Stimulated activated CD4-positive, alpha-beta T cell treated with anti-CD3 and anti-CD28 coated beads, Interleukin-15, amount 100 ng/mL, for 24 hours (primary cell): ENCODE measurements at regions not wholly inside any gene's neighbourhood (a gene's known extent, or its start where the extent isn't known, plus 50 kb on each side); places are given as distances from the start of the nearest gene placed in this dataset.
"Not testable (repeated sequence)": the region's sequence is repeated elsewhere in the genome, so short reads cannot be mapped to it uniquely, and the experiment has no call there.

Experiments used
- DNase-seq: peaks from one replicate; pipeline ENCODE4 v3.0.0-alpha.2; 2020

DNA sequence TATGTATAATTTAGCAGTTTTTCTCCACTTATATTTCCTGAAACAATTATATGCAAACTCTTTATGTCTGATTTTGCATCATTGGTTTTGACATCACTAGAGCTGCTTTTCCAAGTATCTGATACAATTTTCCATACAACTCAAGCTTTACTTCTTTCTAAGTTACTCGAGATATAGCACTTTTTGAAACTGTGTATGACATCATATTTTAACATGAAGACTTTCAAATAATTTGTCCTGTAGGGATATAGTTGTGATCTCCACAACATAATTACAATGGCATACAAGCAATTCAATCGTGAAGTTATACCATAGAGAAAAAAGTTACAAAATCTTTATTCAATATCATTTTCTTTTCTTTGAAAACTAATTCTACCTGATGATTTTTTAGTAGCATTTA lies 173.0 kb downstream of the LEPR start:
- no peak for DNase-seq

DNA sequence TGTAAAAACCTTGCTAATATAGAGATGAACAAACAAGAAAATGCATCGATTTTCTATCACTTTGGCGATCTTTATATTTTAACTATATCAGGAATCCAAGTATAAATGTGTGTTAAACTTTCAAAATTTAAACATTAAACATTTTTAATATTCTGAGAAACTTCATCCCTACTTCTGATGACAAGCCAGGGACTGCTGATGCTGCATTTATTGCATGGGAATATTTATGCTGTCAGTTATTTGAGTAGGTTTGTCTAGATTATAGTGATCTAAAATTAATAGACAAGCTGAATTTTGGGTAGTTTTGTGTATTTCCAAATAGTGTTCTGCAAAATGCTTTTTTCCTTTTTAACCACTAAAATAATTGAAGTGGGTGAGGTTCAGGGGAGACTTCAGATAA lies 175.3 kb downstream of the LEPR start:
- no peak for DNase-seq

- no peak for DNase-seq
Observed at GRCh38 chr1:65596768-65597167, 176.3 kb downstream of the LEPR start.

- no peak for DNase-seq
Observed at GRCh38 chr1:65605621-65606020, 185.2 kb downstream of the LEPR start.

DNA sequence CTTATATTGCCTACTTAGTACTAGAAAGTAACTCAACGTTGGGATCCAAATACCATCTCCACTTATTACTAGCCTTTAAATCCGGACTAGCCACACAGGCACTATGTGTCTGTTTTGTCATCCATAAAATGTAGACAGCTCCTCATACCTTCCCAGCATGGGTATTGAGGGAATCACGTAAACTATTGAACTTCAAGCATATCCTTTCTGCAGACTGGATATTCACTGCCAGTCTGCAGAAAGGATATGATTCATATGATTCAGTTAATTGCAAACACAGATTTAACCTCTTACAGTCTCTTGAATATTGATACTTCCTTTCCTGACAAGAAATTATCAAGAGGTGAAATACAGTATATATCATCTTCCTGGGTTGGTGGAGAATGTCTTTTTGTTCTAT lies 186.0 kb downstream of the LEPR start:
- DNase-seq: no peak

DNA sequence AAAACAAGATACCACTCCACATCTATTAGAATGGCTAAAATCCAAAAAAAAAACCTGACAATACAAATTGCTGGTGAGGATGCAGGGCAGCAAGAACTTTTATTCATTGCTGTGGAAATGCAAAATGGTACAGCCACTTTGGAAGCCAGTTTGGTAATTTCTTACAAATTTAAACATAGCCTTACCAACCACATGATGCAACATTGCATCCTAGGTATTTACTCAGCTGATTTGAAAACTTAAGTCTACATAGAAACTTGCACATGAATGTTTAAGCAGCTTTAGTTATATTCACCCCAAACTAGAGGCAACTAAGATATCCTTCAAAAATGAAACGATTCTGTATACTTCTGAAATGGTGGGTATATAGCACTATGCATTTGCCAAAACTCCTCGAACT lies 178.8 kb upstream of the PDE4B start:
- no peak for DNase-seq

DNA sequence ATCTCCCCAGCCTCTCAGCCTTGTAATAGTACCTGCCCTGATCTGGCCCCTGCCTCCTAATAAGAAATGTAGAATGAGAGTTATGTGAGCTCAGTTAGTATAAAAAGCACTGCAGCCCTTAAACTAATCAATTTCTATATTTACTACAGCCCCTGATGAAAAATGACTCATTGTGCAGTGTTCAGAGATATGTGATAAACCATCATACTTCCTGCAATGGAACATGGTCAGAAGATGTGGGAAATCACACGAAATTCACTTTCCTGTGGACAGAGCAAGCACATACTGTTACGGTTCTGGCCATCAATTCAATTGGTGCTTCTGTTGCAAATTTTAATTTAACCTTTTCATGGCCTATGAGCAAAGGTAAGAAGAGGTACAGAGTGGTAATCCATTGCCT lies 176.8 kb upstream of the PDE4B start:
- no peak for DNase-seq

- DNase-seq: not testable (repeated sequence)
Observed at GRCh38 chr1:65621721-65622120, 171.0 kb upstream of the PDE4B start.

- no peak for DNase-seq
Observed at GRCh38 chr1:65623895-65624294, 168.8 kb upstream of the PDE4B start.

- DNase-seq: no peak
Observed at GRCh38 chr1:65625528-65625927, 167.2 kb upstream of the PDE4B start.

DNA sequence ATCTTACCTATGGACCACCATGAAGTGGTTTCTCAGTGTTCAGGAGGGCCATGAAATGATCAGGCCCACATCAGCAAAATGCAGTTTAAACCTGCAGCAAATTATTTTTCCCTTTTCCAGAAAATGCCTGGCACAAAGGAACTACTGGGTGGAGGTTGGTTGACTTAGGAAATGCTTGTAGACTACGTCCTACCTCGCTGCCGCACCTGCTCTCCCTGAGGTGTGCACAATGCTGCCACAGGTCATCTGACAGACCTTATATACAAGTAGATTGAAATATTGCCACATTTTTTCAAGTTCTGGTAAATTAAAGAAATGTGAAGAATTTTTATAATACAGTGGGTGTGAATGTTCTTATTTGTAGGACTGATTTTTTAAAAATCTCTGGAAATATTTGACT lies 166.7 kb upstream of the PDE4B start:
- DNase-seq: no peak

- DNase-seq: no peak
Observed at GRCh38 chr1:65629788-65630187, 162.9 kb upstream of the PDE4B start.

GRCh38 chr1:65630855-65631254 lies 161.8 kb upstream of the PDE4B start:
- DNase-seq: no peak

DNA sequence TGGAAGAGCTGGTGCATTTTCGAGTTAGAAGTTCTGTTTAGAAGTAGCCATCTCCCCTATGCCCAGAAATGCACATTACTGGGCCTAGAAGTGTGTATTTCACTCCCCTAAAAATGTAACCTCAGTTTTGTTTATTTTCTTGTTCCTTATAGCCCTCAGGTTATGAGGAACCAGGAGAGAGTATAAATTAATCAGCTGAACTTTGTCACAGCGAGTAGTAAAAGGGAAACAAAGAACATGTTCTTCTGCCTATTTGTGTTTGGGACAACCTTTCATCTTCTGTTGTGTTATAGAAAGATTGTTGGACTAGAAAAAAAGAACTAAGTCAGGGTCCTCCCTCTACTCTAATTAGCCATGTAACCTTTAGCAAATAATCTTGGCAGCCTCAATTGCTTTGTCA lies 160.5 kb upstream of the PDE4B start:
- no peak for DNase-seq

DNA sequence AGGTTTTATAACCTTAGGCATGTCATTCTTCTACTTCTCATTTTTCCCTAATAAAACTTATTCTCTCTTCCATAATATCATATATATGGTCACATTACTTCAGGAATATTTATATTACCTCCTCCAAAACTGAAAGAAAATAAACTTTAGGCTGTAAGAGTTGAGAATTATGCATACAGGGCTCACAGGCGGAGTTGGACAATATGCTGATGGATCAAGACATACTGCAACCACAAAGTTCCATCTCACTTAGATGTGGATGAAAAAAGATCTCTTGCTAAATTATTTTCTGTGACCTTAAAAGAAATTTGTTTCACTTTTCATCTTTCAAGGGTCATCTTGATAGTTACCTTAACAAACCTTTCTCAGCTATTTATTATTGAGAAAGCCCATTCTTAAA lies 152.6 kb upstream of the PDE4B start:
- DNase-seq: no peak

DNA sequence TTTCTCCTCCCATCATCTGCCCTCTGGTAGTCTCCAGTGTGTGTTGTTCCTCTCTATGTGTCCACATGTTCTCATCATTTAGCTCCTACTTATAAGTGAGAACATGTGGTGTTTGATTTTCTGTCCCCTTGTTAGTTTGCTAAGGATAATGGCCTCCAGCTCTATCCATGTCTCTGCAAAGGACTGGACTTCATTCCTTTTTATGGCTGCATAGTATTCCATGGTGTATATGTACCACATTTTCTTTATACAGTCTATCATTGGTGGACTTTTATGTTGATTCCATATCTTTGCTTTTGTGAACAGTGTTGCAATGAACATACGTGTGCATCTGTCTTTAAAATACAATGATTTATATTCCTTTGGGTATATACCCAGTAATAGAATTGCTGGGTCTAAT lies 143.5 kb upstream of the PDE4B start:
- DNase-seq: not testable (repeated sequence)

DNA sequence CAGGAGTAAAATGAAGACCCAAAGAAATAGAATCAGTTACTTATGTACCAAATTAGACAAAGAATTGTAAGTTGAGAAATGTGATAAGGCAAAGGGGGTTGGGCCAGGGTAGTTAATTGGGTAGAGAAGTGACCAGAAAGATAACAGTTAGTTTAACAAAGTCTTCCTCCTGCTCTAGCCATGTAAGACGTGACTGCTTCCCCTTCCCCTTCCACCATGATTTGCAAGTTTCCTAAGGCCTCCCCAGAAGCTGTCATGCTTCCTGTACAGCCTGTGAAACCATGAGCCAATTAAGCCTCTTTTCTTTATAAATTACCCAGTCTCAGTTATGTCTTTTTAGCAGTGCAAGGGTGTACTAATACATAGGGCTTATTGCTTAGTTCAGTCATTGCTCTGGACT lies 142.0 kb upstream of the PDE4B start:
- DNase-seq: no peak

- DNase-seq: not testable (repeated sequence)
Observed at GRCh38 chr1:65654526-65654925, 138.2 kb upstream of the PDE4B start.

DNA sequence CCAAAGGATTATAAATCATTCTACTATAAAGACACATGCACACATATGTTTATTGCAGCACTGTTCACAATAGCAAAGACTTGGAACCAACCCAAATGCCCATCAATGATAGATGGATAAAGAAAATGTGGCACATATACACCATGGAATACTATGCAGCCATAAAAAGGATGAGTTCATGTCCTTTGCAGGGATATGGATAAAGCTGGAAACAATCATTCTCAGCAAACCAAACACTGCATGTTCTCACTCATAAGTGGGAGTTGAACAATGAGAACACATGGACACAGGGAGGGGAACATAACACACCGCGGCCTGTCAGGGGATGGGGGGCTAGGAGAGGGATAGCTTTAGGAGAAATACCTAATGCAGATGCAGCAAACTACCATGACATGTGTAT lies 135.1 kb upstream of the PDE4B start:
- DNase-seq: not testable (repeated sequence)

DNA sequence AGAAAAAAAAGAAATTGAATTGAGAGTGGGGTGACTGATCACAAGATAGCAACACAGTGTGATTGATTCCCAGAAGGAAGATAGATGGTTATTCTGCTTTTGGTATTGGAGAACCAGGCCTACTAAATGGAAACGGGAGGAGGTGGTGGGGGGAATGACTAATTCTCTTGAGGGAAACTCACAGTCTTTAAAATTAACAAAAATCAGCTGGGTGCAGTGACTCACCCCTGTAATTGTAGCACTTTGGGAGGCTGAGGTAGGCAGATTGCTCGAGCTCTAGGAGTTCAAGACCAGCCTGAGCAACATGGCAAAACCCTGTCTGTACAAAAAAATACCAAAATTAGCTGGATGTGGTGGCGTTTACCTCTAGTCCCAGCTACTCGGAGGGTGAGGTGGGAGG lies 134.6 kb upstream of the PDE4B start:
- peak; percentile 5 for DNase-seq

DNA sequence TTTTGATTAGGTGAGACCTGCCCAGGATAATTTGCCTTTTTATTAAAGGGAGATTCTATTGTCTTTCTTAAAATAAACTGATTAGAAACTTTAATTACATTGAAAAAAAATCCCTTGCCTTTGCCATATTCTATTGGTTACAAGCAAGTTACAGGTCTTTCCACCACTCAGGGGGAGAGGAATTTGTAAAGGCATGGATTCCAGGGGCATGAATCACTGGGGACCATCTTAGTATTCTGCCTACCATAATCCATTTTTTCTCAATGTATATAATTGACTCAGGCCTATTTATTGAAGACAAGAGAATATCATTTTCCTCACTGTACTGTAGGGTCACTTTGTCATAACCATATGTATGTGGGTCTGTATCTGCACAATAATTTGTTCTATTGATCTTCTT lies 124.3 kb upstream of the PDE4B start:
- no peak for DNase-seq

- DNase-seq: no peak
Observed at GRCh38 chr1:65670518-65670917, 122.2 kb upstream of the PDE4B start.

GRCh38 chr1:65674522-65674921 lies 118.2 kb upstream of the PDE4B start:
- no peak for DNase-seq

DNA sequence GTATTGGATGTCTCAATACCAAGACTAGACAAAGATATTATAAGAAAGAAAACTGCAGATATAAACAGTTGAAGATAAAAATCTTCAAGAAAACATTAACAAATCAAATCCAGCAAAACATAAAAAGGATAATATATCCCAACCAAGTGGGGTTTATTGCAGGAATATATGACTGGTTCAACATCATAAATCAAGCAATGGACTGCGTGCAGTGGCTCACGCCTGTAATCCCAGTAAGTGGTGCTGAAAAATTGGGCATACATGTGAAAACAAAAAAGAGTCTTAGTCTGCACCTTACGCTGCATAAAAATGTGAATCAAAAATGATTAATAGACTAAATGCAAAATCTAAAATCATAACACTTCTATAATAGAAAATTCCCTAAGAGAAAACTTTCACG lies 112.9 kb upstream of the PDE4B start:
- no peak for DNase-seq

GRCh38 chr1:65681096-65681495 lies 111.6 kb upstream of the PDE4B start:
- no peak for DNase-seq
